Endothelial cell (in vitro differentiated cells): ENCODE measurements at regions not wholly inside any gene's neighbourhood (a gene's known extent, or its start where the extent isn't known, plus 50 kb on each side); places are given as distances from the start of the nearest gene placed in this dataset.

Source experiments
- DNase-seq: peaks from one replicate; pipeline ENCODE4 v3.0.0; 2021; ENCODE audit warnings: low spot score
- H3K27ac Mint-ChIP-seq: one replicate; pipeline ENCODE4 v1.8.0; 2021; ENCODE audit warnings: mixed read lengths, inconsistent platforms; ENCODE audit not compliant: unreplicated experiment
- H3K27me3 Mint-ChIP-seq: one replicate; pipeline ENCODE4 v1.8.0; 2021; ENCODE audit warnings: mild to moderate bottlenecking, moderate library complexity, mixed read lengths, inconsistent platforms; ENCODE audit not compliant: unreplicated experiment
- H3K36me3 Mint-ChIP-seq: one replicate; pipeline ENCODE4 v1.8.0; 2021; ENCODE audit warnings: mild to moderate bottlenecking, low read depth, mixed read lengths, inconsistent platforms; ENCODE audit not compliant: unreplicated experiment
- H3K4me1 Mint-ChIP-seq: one replicate; pipeline ENCODE4 v1.8.0; 2021; ENCODE audit warnings: mild to moderate bottlenecking, mixed read lengths, inconsistent platforms; ENCODE audit not compliant: unreplicated experiment
- H3K4me3 Mint-ChIP-seq: one replicate; pipeline ENCODE4 v1.8.0; 2021; ENCODE audit warnings: mild to moderate bottlenecking, mixed read lengths, inconsistent platforms; ENCODE audit not compliant: unreplicated experiment
- H3K9me3 Mint-ChIP-seq: one replicate; pipeline ENCODE4 v1.8.0; 2021; ENCODE audit warnings: mixed read lengths, inconsistent platforms; ENCODE audit not compliant: unreplicated experiment
- CTCF ChIP-seq: fragments of 200-600 bp; sonication (generic); IDR thresholded peaks from one replicate; pipeline ENCODE4 v1.5.0; 2021; ENCODE audit warnings: antibody characterized with exemption; ENCODE audit not compliant: unreplicated experiment

GRCh38 chr7:110322796-110323195, 768.1 kb upstream of the LRRN3 start:
- H3K36me3 Mint-ChIP-seq: no peaks in the 10 kb centered on the region
- peaks cover 4% of the 10 kb centered on the region for H3K4me1 Mint-ChIP-seq
- no peak for TF ChIP-seq CTCF
- no peak overlapping the region for H3K4me3 Mint-ChIP-seq
- DNase-seq: no peak
- no peaks in the 10 kb centered on the region for H3K9me3 Mint-ChIP-seq
- no peak overlapping the region for H3K27ac Mint-ChIP-seq
- H3K27me3 Mint-ChIP-seq: peaks cover 2% of the 10 kb centered on the region

- peaks cover 3% of the 10 kb centered on the region for H3K4me1 Mint-ChIP-seq
Measured at GRCh38 chr7:110326966-110327365, 764.0 kb upstream of the LRRN3 start.

GRCh38 chr7:110336423-110336822, 754.5 kb upstream of the LRRN3 start:
- Mint-ChIP-seq H3K4me1 (no peaks in the 10 kb centered on the region), H3K27me3 (no peaks in the 10 kb centered on the region), H3K36me3 (no peaks in the 10 kb centered on the region), H3K9me3 (no peaks in the 10 kb centered on the region), H3K27ac (no peak overlapping the region), H3K4me3 (no peak overlapping the region)
- DNase-seq: no peak
- no peak for TF ChIP-seq CTCF

More at GRCh38 chr7:110326966-110327365, 764.0 kb upstream of the LRRN3 start:
- no peak for DNase-seq
- H3K4me3 Mint-ChIP-seq: no peak overlapping the region
- H3K27ac Mint-ChIP-seq: no peak overlapping the region
- TF ChIP-seq CTCF: no peak
- no peaks in the 10 kb centered on the region for H3K27me3 Mint-ChIP-seq
- H3K9me3 Mint-ChIP-seq: no peaks in the 10 kb centered on the region
- no peaks in the 10 kb centered on the region for H3K36me3 Mint-ChIP-seq

- H3K4me3 Mint-ChIP-seq: no peak overlapping the region
- H3K27ac Mint-ChIP-seq: no peak overlapping the region
- no peaks in the 10 kb centered on the region for H3K4me1 Mint-ChIP-seq
- no peak for TF ChIP-seq CTCF
- H3K27me3 Mint-ChIP-seq: no peaks in the 10 kb centered on the region
- DNase-seq: no peak
- no peaks in the 10 kb centered on the region for H3K36me3 Mint-ChIP-seq
- H3K9me3 Mint-ChIP-seq: no peaks in the 10 kb centered on the region
Measured at GRCh38 chr7:110337646-110338045, 753.3 kb upstream of the LRRN3 start.

- H3K36me3 Mint-ChIP-seq: peaks cover 3% of the 10 kb centered on the region
- no peaks in the 10 kb centered on the region for H3K9me3 Mint-ChIP-seq
- DNase-seq: no peak
- H3K27me3 Mint-ChIP-seq: peaks cover 1% of the 10 kb centered on the region
- no peak overlapping the region for H3K27ac Mint-ChIP-seq
- H3K4me3 Mint-ChIP-seq: no peak overlapping the region
- no peaks in the 10 kb centered on the region for H3K4me1 Mint-ChIP-seq
- TF ChIP-seq CTCF: no peak
Measured at GRCh38 chr7:110347081-110347480, 743.8 kb upstream of the LRRN3 start.
